ENCODE measurements at regions not wholly inside any gene's neighbourhood (a gene's known extent, or its start where the extent isn't known, plus 50 kb on each side); places are given as distances from the start of the nearest gene placed in this dataset.
A peak's percentile ranks its signal among the peaks of the same experiment; 100 is the strongest.

DNA sequence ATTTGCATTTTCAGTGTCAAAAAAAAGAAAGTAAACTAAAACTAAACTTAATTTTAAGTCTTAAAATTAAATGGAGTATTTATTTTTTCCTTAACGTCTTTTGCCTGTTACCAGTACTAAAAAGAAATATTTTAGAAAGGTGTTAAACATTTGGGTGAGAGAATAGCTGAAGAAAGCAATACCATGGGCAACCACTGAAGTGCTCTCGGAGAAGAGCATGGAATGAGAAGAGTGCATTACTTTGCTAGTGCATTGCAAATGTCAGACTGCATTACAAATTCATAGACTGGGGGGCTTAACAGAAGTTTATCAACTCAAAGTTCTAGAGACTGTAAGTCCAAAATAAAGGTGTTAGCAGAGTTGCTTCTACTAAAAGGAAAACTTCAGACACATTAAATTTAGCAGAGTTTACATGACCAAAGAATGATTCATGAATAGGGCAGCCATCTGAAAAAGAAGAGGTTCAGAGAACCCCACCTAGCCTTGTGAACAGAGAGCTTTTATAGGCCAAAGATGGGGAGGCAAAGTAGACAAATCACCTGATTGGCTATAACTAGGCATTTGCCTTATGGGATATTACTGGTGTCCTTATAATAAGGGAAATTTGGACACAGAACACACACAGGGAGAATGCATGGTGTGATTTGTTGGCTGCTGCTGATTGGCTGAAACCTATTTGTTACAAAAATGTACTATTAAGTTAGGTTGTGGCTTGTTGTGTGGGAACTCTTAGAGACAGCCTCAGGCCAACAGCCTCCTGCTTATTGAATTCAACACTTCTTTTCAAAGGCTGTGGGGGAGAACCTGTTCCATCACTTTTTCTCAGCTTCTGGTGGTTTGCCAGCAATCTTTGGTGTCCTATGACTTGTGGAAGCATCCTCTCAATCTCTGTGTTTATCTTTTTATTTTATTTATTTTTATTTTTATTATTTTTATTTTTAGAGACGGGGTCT is 106.7 kb upstream of the RREB1 start:
- Histone ChIP-seq H4K20me1 (replicated peaks; ENCODE audit: control insufficient read depth, insufficient read depth, low read length) (no peaks in the 10 kb centered on the region), H3K9me3 (replicated peaks; ENCODE audit: control insufficient read depth, insufficient read depth, low read depth, low read length) (no peaks in the 10 kb centered on the region), H3K4me2 (ENCODE audit: insufficient read depth, low read length) (no peak overlapping the region), H3K36me3 (ENCODE audit: control insufficient read depth, insufficient read depth, low read length) (no peaks in the 10 kb centered on the region), H3K9me1 (ENCODE audit: control insufficient read depth, insufficient read depth, low read length) (no peaks in the 10 kb centered on the region), H3K27me3 (ENCODE audit: control insufficient read depth in 2 of 2, insufficient read depth in 2 of 2, low read length in 2 of 2) (no peaks in the 10 kb centered on the region), H3K4me3 (no peak overlapping the region), H3K9ac (ENCODE audit: insufficient read depth in 1 of 2, low read depth in 2 of 2, low read length in 2 of 2) (no peak overlapping the region), H2AFZ (ENCODE audit: low read depth, low read length) (peak overlapping the region; percentile 9), H3K79me2 (ENCODE audit: control insufficient read depth, insufficient read depth, low read length) (no peaks in the 10 kb centered on the region), H3K27ac (ENCODE audit: extremely low read depth, low read depth, low read length) (no peak overlapping the region), H3K4me1 (replicated peaks in 1 of 2; ENCODE audit: control insufficient read depth in 2 of 2, insufficient read depth in 2 of 2, low read length in 2 of 2) (peaks cover 0 to 18% of the 10 kb centered on the region in 2 experiments; a peak in 3 of 5 replicates)
- intact Hi-C loops (cut with micrococcal nuclease) (no loop called here), in situ Hi-C loops (cut with MboI) (no loop called here)
- ChIA-PET POLR2A (interaction anchor here (0.8 to 1.6 kb wide), 2 partner anchors 8 to 33 kb away, joined by 3 to 5 read pairs; no protein-coding TSS in a partner anchor), CTCF (ENCODE audit: low intra/inter-chr PET ratio) (no interaction called here)
- BruUV-seq (replicated peaks) = no TSS peak
- ATAC-seq = peak; percentile 57
- no peak for FAIRE-seq
- peak in 2 of 4 experiments; percentile 22 to 44 for DNase-seq (ENCODE audit: extremely low read depth in 1 of 4, low spot score in 3 of 4)
- WGBS (ENCODE audit: insufficient coverage, low coverage, missing lambda C conversion rate) = 52% methylated on average over 3 of the region's 3 CpGs
- TF ChIP-seq ATF1 (CRISPR knock-in tag; IDR thresholded peaks at IDR 0.05) (no peak), ATF1 (tag; IDR thresholded peaks at IDR 0.05) (0 out of 2 replicates have a peak, but pooled peaks have one; percentile 22), GTF2E2 (tag; IDR thresholded peaks at IDR 0.05) (no peak), ZNF311 (CRISPR knock-in tag; IDR thresholded peaks at IDR 0.05) (no peak), KHSRP (IDR thresholded peaks at IDR 0.05) (no peak), ARNT (IDR thresholded peaks at IDR 0.05) (0 out of 4 replicates have a peak, but pooled peaks of 1 of the 2 experiments have one; percentile 29), FUS (optimal IDR thresholded peaks at IDR 0.05; ENCODE audit: low read depth, low read length) (no peak), ZNF668 (CRISPR knock-in tag; IDR thresholded peaks at IDR 0.05) (no peak), ZKSCAN1 (IDR thresholded peaks at IDR 0.05; ENCODE audit: low read depth, low read length) (no peak), ZNF384 (IDR thresholded peaks at IDR 0.05; ENCODE audit: low read depth, low read length) (no peak), FOXK2 (conservative IDR thresholded peaks at IDR 0.05 in 1 of 2, IDR thresholded peaks at IDR 0.05 in 1 of 2; ENCODE audit: low read depth in 2 of 2) (no peak), ZNF583 (CRISPR knock-in tag; IDR thresholded peaks at IDR 0.05) (no peak), ETV5 (CRISPR knock-in tag; IDR thresholded peaks at IDR 0.05; ENCODE audit: low read depth) (no peak), TRIM28 (IDR thresholded peaks at IDR 0.05) (no peak), ARID2 (IDR thresholded peaks at IDR 0.05) (no peak), FOS (IDR thresholded peaks at IDR 0.05; ENCODE audit: extremely low read depth, insufficient read length) (no peak)
- TF ChIP-seq, protein P1, sequence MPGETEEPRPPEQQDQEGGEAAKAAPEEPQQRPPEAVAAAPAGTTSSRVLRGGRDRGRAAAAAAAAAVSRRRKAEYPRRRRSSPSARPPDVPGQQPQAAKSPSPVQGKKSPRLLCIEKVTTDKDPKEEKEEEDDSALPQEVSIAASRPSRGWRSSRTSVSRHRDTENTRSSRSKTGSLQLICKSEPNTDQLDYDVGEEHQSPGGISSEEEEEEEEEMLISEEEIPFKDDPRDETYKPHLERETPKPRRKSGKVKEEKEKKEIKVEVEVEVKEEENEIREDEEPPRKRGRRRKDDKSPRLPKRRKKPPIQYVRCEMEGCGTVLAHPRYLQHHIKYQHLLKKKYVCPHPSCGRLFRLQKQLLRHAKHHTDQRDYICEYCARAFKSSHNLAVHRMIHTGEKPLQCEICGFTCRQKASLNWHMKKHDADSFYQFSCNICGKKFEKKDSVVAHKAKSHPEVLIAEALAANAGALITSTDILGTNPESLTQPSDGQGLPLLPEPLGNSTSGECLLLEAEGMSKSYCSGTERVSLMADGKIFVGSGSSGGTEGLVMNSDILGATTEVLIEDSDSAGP (CRISPR knock-in tag; IDR thresholded peaks at IDR 0.05) = no peak
- TF ChIP-seq, protein P2, sequence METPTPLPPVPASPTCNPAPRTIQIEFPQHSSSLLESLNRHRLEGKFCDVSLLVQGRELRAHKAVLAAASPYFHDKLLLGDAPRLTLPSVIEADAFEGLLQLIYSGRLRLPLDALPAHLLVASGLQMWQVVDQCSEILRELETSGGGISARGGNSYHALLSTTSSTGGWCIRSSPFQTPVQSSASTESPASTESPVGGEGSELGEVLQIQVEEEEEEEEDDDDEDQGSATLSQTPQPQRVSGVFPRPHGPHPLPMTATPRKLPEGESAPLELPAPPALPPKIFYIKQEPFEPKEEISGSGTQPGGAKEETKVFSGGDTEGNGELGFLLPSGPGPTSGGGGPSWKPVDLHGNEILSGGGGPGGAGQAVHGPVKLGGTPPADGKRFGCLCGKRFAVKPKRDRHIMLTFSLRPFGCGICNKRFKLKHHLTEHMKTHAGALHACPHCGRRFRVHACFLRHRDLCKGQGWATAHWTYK (CRISPR knock-in tag; IDR thresholded peaks at IDR 0.05) = no peak
- TF ChIP-seq, protein P3, sequence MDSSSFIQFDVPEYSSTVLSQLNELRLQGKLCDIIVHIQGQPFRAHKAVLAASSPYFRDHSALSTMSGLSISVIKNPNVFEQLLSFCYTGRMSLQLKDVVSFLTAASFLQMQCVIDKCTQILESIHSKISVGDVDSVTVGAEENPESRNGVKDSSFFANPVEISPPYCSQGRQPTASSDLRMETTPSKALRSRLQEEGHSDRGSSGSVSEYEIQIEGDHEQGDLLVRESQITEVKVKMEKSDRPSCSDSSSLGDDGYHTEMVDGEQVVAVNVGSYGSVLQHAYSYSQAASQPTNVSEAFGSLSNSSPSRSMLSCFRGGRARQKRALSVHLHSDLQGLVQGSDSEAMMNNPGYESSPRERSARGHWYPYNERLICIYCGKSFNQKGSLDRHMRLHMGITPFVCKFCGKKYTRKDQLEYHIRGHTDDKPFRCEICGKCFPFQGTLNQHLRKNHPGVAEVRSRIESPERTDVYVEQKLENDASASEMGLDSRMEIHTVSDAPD (CRISPR knock-in tag; IDR thresholded peaks at IDR 0.05) = no peak

All from K562 (cell line).